Stimulated activated CD4-positive, alpha-beta T cell treated with anti-CD3 and anti-CD28 coated beads, Interleukin-4, amount 100 ng/mL, for 24 hours (primary cell): ENCODE measurements at regions not wholly inside any gene's neighbourhood (a gene's known extent, or its start where the extent isn't known, plus 50 kb on each side); places are given as distances from the start of the nearest gene placed in this dataset.
"Not testable (repeated sequence)": the region's sequence is repeated elsewhere in the genome, so short reads cannot be mapped to it uniquely, and the experiment has no call there.

Experiments
- DNase-seq: peaks from one replicate; pipeline ENCODE4 v3.0.0-alpha.2; 2020

- DNase-seq, result no peak
Measured at GRCh38 chr16:79965718-79966117, 365.2 kb upstream of the MAF start.

- DNase-seq, result no peak
Measured at GRCh38 chr16:79964104-79964503, 363.6 kb upstream of the MAF start.

GRCh38 chr16:79962962-79963361 is 362.4 kb upstream of the MAF start:
- DNase-seq, result no peak

- DNase-seq, result no peak
Measured at GRCh38 chr16:79959226-79959625, 358.7 kb upstream of the MAF start.

- no peak for DNase-seq
Measured at GRCh38 chr16:79954921-79955705, 354.6 kb upstream of the MAF start.

GRCh38 chr16:79950932-79951719 is 350.6 kb upstream of the MAF start:
- no peak for DNase-seq

GRCh38 chr16:79949417-79949816 is 348.9 kb upstream of the MAF start:
- DNase-seq, result no peak

- DNase-seq, result no peak
Measured at GRCh38 chr16:79947771-79948170, 347.2 kb upstream of the MAF start.

GRCh38 chr16:79946252-79946651 is 345.7 kb upstream of the MAF start:
- DNase-seq, result no peak

- no peak for DNase-seq
Measured at GRCh38 chr16:79943736-79944135, 343.2 kb upstream of the MAF start.

- no peak for DNase-seq
Measured at GRCh38 chr16:79938575-79938974, 338.0 kb upstream of the MAF start.

GRCh38 chr16:79937671-79938070 is 337.1 kb upstream of the MAF start:
- DNase-seq, result not testable (repeated sequence)

- DNase-seq, result no peak
Measured at GRCh38 chr16:79933603-79934002, 333.1 kb upstream of the MAF start.

GRCh38 chr16:79932572-79932971 is 332.0 kb upstream of the MAF start:
- no peak for DNase-seq

- no peak for DNase-seq
Measured at GRCh38 chr16:79931721-79932120, 331.2 kb upstream of the MAF start.

- no peak for DNase-seq
Measured at GRCh38 chr16:79929260-79929965, 328.9 kb upstream of the MAF start.

GRCh38 chr16:79928142-79928873 is 327.8 kb upstream of the MAF start:
- no peak for DNase-seq

- DNase-seq, result no peak
Measured at GRCh38 chr16:79926451-79927205, 326.1 kb upstream of the MAF start.

- no peak for DNase-seq
Measured at GRCh38 chr16:79923431-79923830, 322.9 kb upstream of the MAF start.

- no peak for DNase-seq
Measured at GRCh38 chr16:79920685-79921084, 320.1 kb upstream of the MAF start.

- DNase-seq, result no peak
Measured at GRCh38 chr16:79918916-79919315, 318.4 kb upstream of the MAF start.

- DNase-seq, result no peak
Measured at GRCh38 chr16:79915761-79916160, 315.2 kb upstream of the MAF start.
